Neural progenitor cell (in vitro differentiated cells): ENCODE measurements at regions not wholly inside any gene's neighbourhood (a gene's known extent, or its start where the extent isn't known, plus 50 kb on each side); places are given as distances from the start of the nearest gene placed in this dataset.

Source experiments
- DNase-seq: peaks from one replicate; pipeline ENCODE4 v3.0.0-alpha.2; 2016; ENCODE audit warnings: low spot score
- H2AFZ ChIP-seq: fragments of 200-600 bp; sonication (generic); replicated peaks from 2 replicates; pipeline ENCODE4 v1.6.1; 2016; ENCODE audit warnings: antibody characterized with exemption
- H3F3A ChIP-seq: fragments of 200-600 bp; sonication (generic); 2 replicates; pipeline ENCODE4 v1.6.1; 2016; ENCODE audit warnings: antibody characterized with exemption, low read depth
- H3K27ac ChIP-seq: fragments of 200-600 bp; sonication (generic); 2 replicates; pipeline ENCODE4 v1.5.1; 2016; ENCODE audit warnings: mild to moderate bottlenecking
- H3K27me3 ChIP-seq: fragments of 200-600 bp; sonication (generic); 2 replicates; pipeline ENCODE4 v1.6.1; 2016; ENCODE audit warnings: mild to moderate bottlenecking, moderate library complexity
- H3K36me3 ChIP-seq: fragments of 200-600 bp; sonication (generic); 2 replicates; pipeline ENCODE4 v1.5.1; 2016
- H3K4me1 ChIP-seq: fragments of 200-600 bp; sonication (generic); 2 replicates; pipeline ENCODE4 v1.6.1; 2016; ENCODE audit warnings: mixed run types
- H3K4me2 ChIP-seq: fragments of 200-600 bp; sonication (generic); 2 replicates; pipeline ENCODE4 v1.6.1; 2016
- H3K4me3 ChIP-seq: fragments of 200-600 bp; sonication (generic); 2 replicates; pipeline ENCODE4 v1.5.1; 2016
- H3K79me2 ChIP-seq: fragments of 200-600 bp; sonication (generic); 2 replicates; pipeline ENCODE4 v1.6.1; 2016; ENCODE audit warnings: low read depth
- H3K9ac ChIP-seq: fragments of 200-600 bp; sonication (generic); 2 replicates; pipeline ENCODE4 v1.6.1; 2016
- H3K9me3 ChIP-seq: fragments of 200-600 bp; sonication (generic); 2 replicates; pipeline ENCODE4 v1.5.1; 2016; ENCODE audit warnings: low read depth
- H4K20me1 ChIP-seq: fragments of 200-600 bp; sonication (generic); 2 replicates; pipeline ENCODE4 v1.6.1; 2016; ENCODE audit warnings: low read depth
- H3K27ac Mint-ChIP-seq: 3 replicates; pipeline ENCODE4 v1.8.0; 2021; ENCODE audit warnings: mixed read lengths
- H3K27me3 Mint-ChIP-seq: 2 replicates; pipeline ENCODE4 v1.8.0; 2022; ENCODE audit warnings: low read depth, mild to moderate bottlenecking, inconsistent platforms, moderate library complexity, mixed read lengths; ENCODE audit not compliant: insufficient read depth
- H3K36me3 Mint-ChIP-seq: 3 replicates; pipeline ENCODE4 v1.8.0; 2021; ENCODE audit warnings: mixed read lengths
- H3K4me1 Mint-ChIP-seq: 3 replicates; pipeline ENCODE4 v1.8.0; 2021; ENCODE audit warnings: mixed read lengths
- H3K4me3 Mint-ChIP-seq: 3 replicates; pipeline ENCODE4 v1.8.0; 2021; ENCODE audit warnings: mild to moderate bottlenecking, moderate library complexity, mixed read lengths
- H3K9me3 Mint-ChIP-seq: 3 replicates; pipeline ENCODE4 v1.8.0; 2020; ENCODE audit warnings: mixed read lengths
- CTCF ChIP-seq: fragments of 200-600 bp; sonication (generic); IDR thresholded peaks from 2 replicates; pipeline ENCODE4 v1.5.1; 2017; ENCODE audit warnings: antibody characterized with exemption, mild to moderate bottlenecking
- EZH2 ChIP-seq: fragments of 200-600 bp; sonication (generic); IDR thresholded peaks from 2 replicates; pipeline ENCODE4 v1.6.1; 2017; ENCODE audit warnings: antibody characterized with exemption, mild to moderate bottlenecking, moderate library complexity
- EZH2phosphoT487 ChIP-seq: fragments of 200-600 bp; sonication (generic); IDR thresholded peaks from 2 replicates; pipeline ENCODE4 v1.6.1; 2017; ENCODE audit warnings: antibody characterized with exemption

GRCh38 chr5:100464418-100464817 lies 70.8 kb upstream of the FAM174A start:
- Mint-ChIP-seq H3K4me3 (no peak overlapping the region), H3K36me3 (no peaks in the 10 kb centered on the region), H3K27me3 (no peaks in the 10 kb centered on the region), H3K27ac (no peak overlapping the region), H3K9me3 (peaks cover 12% of the 10 kb centered on the region), H3K4me1 (no peaks in the 10 kb centered on the region)
- Histone ChIP-seq H2AFZ (no peak overlapping the region), H3F3A (no peaks in the 10 kb centered on the region), H4K20me1 (no peaks in the 10 kb centered on the region), H3K27me3 (no peaks in the 10 kb centered on the region), H3K4me2 (no peak overlapping the region), H3K9me3 (no peaks in the 10 kb centered on the region), H3K4me3 (no peak overlapping the region), H3K9ac (no peak overlapping the region), H3K27ac (no peak overlapping the region), H3K79me2 (no peaks in the 10 kb centered on the region), H3K36me3 (no peaks in the 10 kb centered on the region), H3K4me1 (no peaks in the 10 kb centered on the region)
- no peak for DNase-seq
- TF ChIP-seq EZH2phosphoT487 (no peak), CTCF (no peak), EZH2 (no peak)

- H3K9ac ChIP-seq: no peak overlapping the region
- Mint-ChIP-seq H3K36me3 (no peaks in the 10 kb centered on the region), H3K27ac (no peak overlapping the region), H3K4me3 (no peak overlapping the region), H3K27me3 (no peaks in the 10 kb centered on the region), H3K9me3 (peaks cover 7% of the 10 kb centered on the region), H3K4me1 (no peaks in the 10 kb centered on the region)
- TF ChIP-seq EZH2 (no peak), CTCF (no peak), EZH2phosphoT487 (no peak)
- no peaks in the 10 kb centered on the region for H3F3A ChIP-seq
- no peaks in the 10 kb centered on the region for H3K4me1 ChIP-seq
- H3K4me3 ChIP-seq: no peak overlapping the region
- H3K27ac ChIP-seq: no peak overlapping the region
- H2AFZ ChIP-seq: no peak overlapping the region
- H3K79me2 ChIP-seq: no peaks in the 10 kb centered on the region
- no peaks in the 10 kb centered on the region for H3K9me3 ChIP-seq
- H3K27me3 ChIP-seq: no peaks in the 10 kb centered on the region
- no peaks in the 10 kb centered on the region for H3K36me3 ChIP-seq
- H4K20me1 ChIP-seq: no peaks in the 10 kb centered on the region
- no peak for DNase-seq
- no peak overlapping the region for H3K4me2 ChIP-seq
Observed at GRCh38 chr5:100456615-100457014, 78.6 kb upstream of the FAM174A start.

- no peaks in the 10 kb centered on the region for H3K9me3 ChIP-seq
- H4K20me1 ChIP-seq: no peaks in the 10 kb centered on the region
- no peak overlapping the region for H3K4me3 ChIP-seq
- Mint-ChIP-seq H3K27me3 (no peaks in the 10 kb centered on the region), H3K36me3 (no peaks in the 10 kb centered on the region), H3K9me3 (peaks cover 10% of the 10 kb centered on the region), H3K27ac (no peak overlapping the region), H3K4me3 (no peak overlapping the region), H3K4me1 (no peaks in the 10 kb centered on the region)
- TF ChIP-seq CTCF (no peak), EZH2phosphoT487 (no peak), EZH2 (no peak)
- H3K36me3 ChIP-seq: no peaks in the 10 kb centered on the region
- no peaks in the 10 kb centered on the region for H3K79me2 ChIP-seq
- H3K27me3 ChIP-seq: no peaks in the 10 kb centered on the region
- no peaks in the 10 kb centered on the region for H3F3A ChIP-seq
- no peak overlapping the region for H3K9ac ChIP-seq
- no peak overlapping the region for H2AFZ ChIP-seq
- H3K4me1 ChIP-seq: no peaks in the 10 kb centered on the region
- H3K4me2 ChIP-seq: no peak overlapping the region
- DNase-seq: no peak
- H3K27ac ChIP-seq: no peak overlapping the region
Observed at GRCh38 chr5:100452126-100452525, 83.0 kb upstream of the FAM174A start.

GRCh38 chr5:100448111-100448528 lies 87.1 kb upstream of the FAM174A start:
- Mint-ChIP-seq H3K36me3 (no peaks in the 10 kb centered on the region), H3K27me3 (no peaks in the 10 kb centered on the region), H3K4me3 (no peak overlapping the region), H3K27ac (no peak overlapping the region), H3K4me1 (no peaks in the 10 kb centered on the region), H3K9me3 (peaks cover 10% of the 10 kb centered on the region)
- Histone ChIP-seq H4K20me1 (no peaks in the 10 kb centered on the region), H3F3A (no peaks in the 10 kb centered on the region), H3K79me2 (no peaks in the 10 kb centered on the region), H2AFZ (no peak overlapping the region), H3K4me2 (no peak overlapping the region), H3K4me1 (no peaks in the 10 kb centered on the region), H3K27me3 (no peaks in the 10 kb centered on the region), H3K4me3 (no peak overlapping the region), H3K9ac (no peak overlapping the region), H3K27ac (no peak overlapping the region), H3K36me3 (no peaks in the 10 kb centered on the region), H3K9me3 (no peaks in the 10 kb centered on the region)
- no peak for TF ChIP-seq CTCF
- TF ChIP-seq EZH2phosphoT487: no peak
- TF ChIP-seq EZH2: no peak
- DNase-seq: no peak
